Skeletal muscle cell (primary cell): ENCODE measurements at regions not wholly inside any gene's neighbourhood (a gene's known extent, or its start where the extent isn't known, plus 50 kb on each side); places are given as distances from the start of the nearest gene placed in this dataset.

Source experiments
- DNase-seq: peaks from one replicate; pipeline ENCODE4 v3.0.0-alpha.2; 2010; ENCODE audit warnings: low read depth
- H3K4me3 ChIP-seq: 2 replicates; pipeline ENCODE4 v1.5.1; 2011; ENCODE audit warnings: low read depth, mild to moderate bottlenecking, control low read depth, low read length, moderate library complexity

GRCh38 chr1:82179131-82179530 is 378.4 kb downstream of the ADGRL2 start:
- H3K4me3 ChIP-seq = no peak overlapping the region
- no peak for DNase-seq

- peak; percentile 57 for DNase-seq
- no peak overlapping the region for H3K4me3 ChIP-seq
These were observed 376.5 kb downstream of the ADGRL2 start for GRCh38 chr1:82177192-82177591.

- no peak overlapping the region for H3K4me3 ChIP-seq
- no peak for DNase-seq
These were observed 371.2 kb downstream of the ADGRL2 start for GRCh38 chr1:82171955-82172354.

GRCh38 chr1:82168482-82168881 is 367.7 kb downstream of the ADGRL2 start:
- no peak for DNase-seq
- no peak overlapping the region for H3K4me3 ChIP-seq

GRCh38 chr1:82165304-82165703 is 364.6 kb downstream of the ADGRL2 start:
- no peak overlapping the region for H3K4me3 ChIP-seq
- DNase-seq = no peak

- H3K4me3 ChIP-seq = no peak overlapping the region
- peak; percentile 62 for DNase-seq
These were observed 362.0 kb downstream of the ADGRL2 start for GRCh38 chr1:82162486-82163420.

GRCh38 chr1:82161700-82162141 is 361.0 kb downstream of the ADGRL2 start:
- peak overlapping the region; percentile 28 for H3K4me3 ChIP-seq
- no peak for DNase-seq

- no peak for DNase-seq
- H3K4me3 ChIP-seq = no peak overlapping the region
These were observed 360.2 kb downstream of the ADGRL2 start for GRCh38 chr1:82160903-82161302.

- no peak for DNase-seq
- H3K4me3 ChIP-seq = no peak overlapping the region
These were observed 359.3 kb downstream of the ADGRL2 start for GRCh38 chr1:82160036-82160435.

GRCh38 chr1:82158981-82159380 is 358.2 kb downstream of the ADGRL2 start:
- H3K4me3 ChIP-seq = no peak overlapping the region
- no peak for DNase-seq

- no peak for DNase-seq
- no peak overlapping the region for H3K4me3 ChIP-seq
These were observed 353.7 kb downstream of the ADGRL2 start for GRCh38 chr1:82154219-82154970.

- no peak overlapping the region for H3K4me3 ChIP-seq
- DNase-seq = no peak
These were observed 353.0 kb downstream of the ADGRL2 start for GRCh38 chr1:82153752-82154151.

- no peak overlapping the region for H3K4me3 ChIP-seq
- DNase-seq = no peak
These were observed 352.5 kb downstream of the ADGRL2 start for GRCh38 chr1:82153272-82153629.

- DNase-seq = no peak
- H3K4me3 ChIP-seq = no peak overlapping the region
These were observed 351.9 kb downstream of the ADGRL2 start for GRCh38 chr1:82152356-82153271.

GRCh38 chr1:82145656-82146055 is 344.9 kb downstream of the ADGRL2 start:
- DNase-seq = no peak
- H3K4me3 ChIP-seq = no peak overlapping the region

- DNase-seq = no peak
- no peak overlapping the region for H3K4me3 ChIP-seq
These were observed 342.5 kb downstream of the ADGRL2 start for GRCh38 chr1:82143108-82143833.

- no peak for DNase-seq
- no peak overlapping the region for H3K4me3 ChIP-seq
These were observed 340.7 kb downstream of the ADGRL2 start for GRCh38 chr1:82141390-82141789.

- no peak for DNase-seq
- H3K4me3 ChIP-seq = no peak overlapping the region
These were observed 339.2 kb downstream of the ADGRL2 start for GRCh38 chr1:82139751-82140468.
